Breast epithelium (tissue), 3 donors: ENCODE measurements at regions not wholly inside any gene's neighbourhood (a gene's known extent, or its start where the extent isn't known, plus 50 kb on each side); places are given as distances from the start of the nearest gene placed in this dataset.

Experiments used
- POLR2A ChIP-seq: fragments of 450-650 bp; IDR thresholded peaks from one replicate; pipeline ENCODE4 v1.6.1; 2016; ENCODE audit warnings: antibody characterized with exemption, mild to moderate bottlenecking, moderate library complexity
- POLR2AphosphoS5 ChIP-seq, 3 donors: sonication (generic); formaldehyde crosslinking; IDR thresholded peaks; one replicate each; pipeline ENCODE4 v1.6.1; 2017; ENCODE audit warnings: antibody characterized with exemption in 3 of 3
- TF ChIP-seq, protein P1 (sequence below), 3 donors: fragments of 450-650 bp; IDR thresholded peaks; one replicate each; pipeline ENCODE4 v1.5.1; 2016 to 2017; ENCODE audit warnings: antibody characterized with exemption in 3 of 3, mild to moderate bottlenecking in 3 of 3, moderate library complexity in 3 of 3

DNA sequence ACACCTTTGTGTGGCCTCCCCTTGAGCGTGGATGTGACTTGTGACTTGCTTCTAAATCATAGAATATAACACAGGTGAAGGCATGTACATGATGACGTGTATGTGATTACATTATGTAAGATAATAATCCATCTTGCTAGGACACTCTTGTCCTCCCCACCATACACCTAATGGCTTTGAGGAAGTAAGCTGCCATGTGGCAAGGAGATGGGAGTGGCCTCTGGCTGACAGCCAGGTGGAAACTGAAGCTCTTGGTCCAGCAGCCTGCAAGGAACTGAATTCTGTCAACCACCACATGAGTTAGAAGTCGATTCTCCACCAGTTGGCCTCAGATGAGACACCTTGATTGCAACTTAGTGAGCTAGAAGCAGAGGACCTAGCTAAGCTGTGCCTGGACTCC, 67.4 kb upstream of the ELN start:
- TF ChIP-seq, protein P1, sequence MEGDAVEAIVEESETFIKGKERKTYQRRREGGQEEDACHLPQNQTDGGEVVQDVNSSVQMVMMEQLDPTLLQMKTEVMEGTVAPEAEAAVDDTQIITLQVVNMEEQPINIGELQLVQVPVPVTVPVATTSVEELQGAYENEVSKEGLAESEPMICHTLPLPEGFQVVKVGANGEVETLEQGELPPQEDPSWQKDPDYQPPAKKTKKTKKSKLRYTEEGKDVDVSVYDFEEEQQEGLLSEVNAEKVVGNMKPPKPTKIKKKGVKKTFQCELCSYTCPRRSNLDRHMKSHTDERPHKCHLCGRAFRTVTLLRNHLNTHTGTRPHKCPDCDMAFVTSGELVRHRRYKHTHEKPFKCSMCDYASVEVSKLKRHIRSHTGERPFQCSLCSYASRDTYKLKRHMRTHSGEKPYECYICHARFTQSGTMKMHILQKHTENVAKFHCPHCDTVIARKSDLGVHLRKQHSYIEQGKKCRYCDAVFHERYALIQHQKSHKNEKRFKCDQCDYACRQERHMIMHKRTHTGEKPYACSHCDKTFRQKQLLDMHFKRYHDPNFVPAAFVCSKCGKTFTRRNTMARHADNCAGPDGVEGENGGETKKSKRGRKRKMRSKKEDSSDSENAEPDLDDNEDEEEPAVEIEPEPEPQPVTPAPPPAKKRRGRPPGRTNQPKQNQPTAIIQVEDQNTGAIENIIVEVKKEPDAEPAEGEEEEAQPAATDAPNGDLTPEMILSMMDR (IDR thresholded peaks at IDR 0.05), result no peak
- TF ChIP-seq POLR2A (no peak), POLR2AphosphoS5 (IDR thresholded peaks at IDR 0.05) (no peak)
